Cardiac muscle cell (in vitro differentiated cells and primary cell): ENCODE measurements at regions not wholly inside any gene's neighbourhood (a gene's known extent, or its start where the extent isn't known, plus 50 kb on each side); places are given as distances from the start of the nearest gene placed in this dataset.
"Not testable (repeated sequence)": the region's sequence is repeated elsewhere in the genome, so short reads cannot be mapped to it uniquely, and the experiment has no call there.

Source experiments
- DNase-seq, 2 donors: peaks; one replicate each; pipeline versions ENCODE4 v3.0.0 to v3.0.0-alpha.2; 2010 to 2017; ENCODE audit warnings: low read depth in 1 of 2, low spot score in 1 of 2
- H3K27ac ChIP-seq: fragments of 200-600 bp; sonication (generic); 2 replicates; pipeline ENCODE4 v1.5.1; 2016
- H3K27me3 ChIP-seq: fragments of 200-600 bp; sonication (generic); 2 replicates; pipeline ENCODE4 v1.6.0; 2016; ENCODE audit warnings: control low read depth
- H3K36me3 ChIP-seq: fragments of 200-600 bp; sonication (generic); 2 replicates; pipeline ENCODE4 v1.5.1; 2016; ENCODE audit warnings: control low read depth
- H3K4me1 ChIP-seq: fragments of 200-600 bp; sonication (generic); 2 replicates; pipeline ENCODE4 v1.8.1; 2017; ENCODE audit warnings: low read depth, mild to moderate bottlenecking, mixed run types
- H3K4me3 ChIP-seq: fragments of 200-600 bp; sonication (generic); 2 replicates; pipeline ENCODE4 v1.5.1; 2016; ENCODE audit warnings: mild to moderate bottlenecking
- H3K9me3 ChIP-seq: fragments of 200-600 bp; sonication (generic); 2 replicates; pipeline ENCODE4 v1.5.1; 2017; ENCODE audit warnings: low read depth, mild to moderate bottlenecking, control low read depth
- CTCF ChIP-seq: IDR thresholded peaks from 2 replicates; pipeline ENCODE4 v1.5.1; 2012; ENCODE audit warnings: low read depth, mild to moderate bottlenecking, low read length

- H3K4me3 ChIP-seq: no peak overlapping the region
- H3K27ac ChIP-seq: no peak overlapping the region
- H3K4me1 ChIP-seq: no peaks in the 10 kb centered on the region
- no peak for TF ChIP-seq CTCF
- H3K9me3 ChIP-seq: no peaks in the 10 kb centered on the region
- no peaks in the 10 kb centered on the region for H3K27me3 ChIP-seq
- DNase-seq: no peak
- H3K36me3 ChIP-seq: no peaks in the 10 kb centered on the region
These were observed 240.9 kb upstream of the CADM2 start for GRCh38 chr3:84717894-84718293.

- Histone ChIP-seq H3K27ac (no peak overlapping the region), H3K9me3 (no peaks in the 10 kb centered on the region), H3K4me1 (no peaks in the 10 kb centered on the region), H3K36me3 (no peaks in the 10 kb centered on the region), H3K4me3 (no peak overlapping the region), H3K27me3 (no peaks in the 10 kb centered on the region)
- DNase-seq: peak in 1 of 2 donors; percentile 50
- TF ChIP-seq CTCF: no peak
These were observed 233.9 kb upstream of the CADM2 start for GRCh38 chr3:84724877-84725276.

GRCh38 chr3:84727616-84728015 lies 231.2 kb upstream of the CADM2 start:
- TF ChIP-seq CTCF: no peak
- no peaks in the 10 kb centered on the region for H3K4me1 ChIP-seq
- H3K36me3 ChIP-seq: no peaks in the 10 kb centered on the region
- no peaks in the 10 kb centered on the region for H3K27me3 ChIP-seq
- H3K9me3 ChIP-seq: no peaks in the 10 kb centered on the region
- no peak overlapping the region for H3K4me3 ChIP-seq
- no peak for DNase-seq
- no peak overlapping the region for H3K27ac ChIP-seq

GRCh38 chr3:84734731-84735130 lies 224.1 kb upstream of the CADM2 start:
- not testable (repeated sequence) for H3K36me3 ChIP-seq, H3K27me3 ChIP-seq, DNase-seq, H3K4me3 ChIP-seq, H3K27ac ChIP-seq, H3K9me3 ChIP-seq, H3K4me1 ChIP-seq

- no peak overlapping the region for H3K27ac ChIP-seq
- TF ChIP-seq CTCF: no peak
- H3K36me3 ChIP-seq: no peaks in the 10 kb centered on the region
- no peaks in the 10 kb centered on the region for H3K4me1 ChIP-seq
- H3K9me3 ChIP-seq: no peaks in the 10 kb centered on the region
- no peak for DNase-seq
- no peaks in the 10 kb centered on the region for H3K27me3 ChIP-seq
- H3K4me3 ChIP-seq: no peak overlapping the region
These were observed 220.7 kb upstream of the CADM2 start for GRCh38 chr3:84738086-84738485.

GRCh38 chr3:84742915-84743425 lies 215.8 kb upstream of the CADM2 start:
- DNase-seq: no peak
- Histone ChIP-seq H3K27me3 (no peaks in the 10 kb centered on the region), H3K27ac (no peak overlapping the region), H3K9me3 (no peaks in the 10 kb centered on the region), H3K36me3 (no peaks in the 10 kb centered on the region), H3K4me1 (no peaks in the 10 kb centered on the region), H3K4me3 (no peak overlapping the region)
- TF ChIP-seq CTCF: no peak
